HG02840 (cell line): ENCODE measurements at regions not wholly inside any gene's neighbourhood (a gene's known extent, or its start where the extent isn't known, plus 50 kb on each side); places are given as distances from the start of the nearest gene placed in this dataset.

ENCODE experiments used
- ATAC-seq: cut with Tn5 transposase; IDR thresholded peaks from one replicate; pipeline ENCODE4 v1.9.1; 2021; ENCODE audit warnings: mild to moderate bottlenecking, moderate library complexity, moderate number of reproducible peaks; ENCODE audit not compliant: unreplicated experiment, low FRiP score

DNA sequence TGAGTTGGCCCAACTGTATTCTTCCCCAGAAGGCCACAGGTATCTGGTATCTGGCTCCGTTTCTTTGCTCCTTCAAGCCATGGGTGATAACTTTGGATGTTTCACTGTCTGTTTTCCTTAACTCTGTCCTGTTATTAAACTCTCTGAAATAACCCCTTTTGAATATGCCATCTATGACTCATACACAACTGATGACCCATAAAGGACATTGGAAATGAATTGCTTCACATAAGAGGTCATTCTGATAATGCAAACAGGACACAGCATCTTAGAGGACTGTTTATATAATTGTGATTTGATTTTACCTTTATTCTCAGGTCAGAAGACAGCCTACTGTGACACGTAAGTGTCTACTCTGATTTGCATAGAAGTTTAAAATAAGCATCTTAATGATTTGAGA, 227.7 kb downstream of the VEGFC start:
- no peak for ATAC-seq

DNA sequence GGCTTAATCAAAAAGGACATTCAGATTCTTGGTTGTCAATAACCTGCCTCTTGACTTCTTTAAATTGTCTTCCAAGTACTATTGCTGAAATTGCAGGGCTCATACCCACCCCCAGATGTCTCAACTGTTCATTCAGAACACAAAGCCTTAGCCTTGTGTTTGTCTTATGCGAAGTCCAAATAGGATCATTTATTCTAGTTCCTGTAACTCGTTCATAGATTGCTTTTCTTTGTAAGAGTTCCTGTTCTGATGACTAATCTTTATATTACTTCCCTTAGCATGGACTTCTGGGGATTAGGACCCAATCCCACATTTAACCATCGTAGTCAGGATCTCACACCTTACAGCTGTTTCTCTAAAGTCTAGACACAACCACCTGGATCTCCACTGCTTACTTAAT, 226.0 kb downstream of the VEGFC start:
- no peak for ATAC-seq

DNA sequence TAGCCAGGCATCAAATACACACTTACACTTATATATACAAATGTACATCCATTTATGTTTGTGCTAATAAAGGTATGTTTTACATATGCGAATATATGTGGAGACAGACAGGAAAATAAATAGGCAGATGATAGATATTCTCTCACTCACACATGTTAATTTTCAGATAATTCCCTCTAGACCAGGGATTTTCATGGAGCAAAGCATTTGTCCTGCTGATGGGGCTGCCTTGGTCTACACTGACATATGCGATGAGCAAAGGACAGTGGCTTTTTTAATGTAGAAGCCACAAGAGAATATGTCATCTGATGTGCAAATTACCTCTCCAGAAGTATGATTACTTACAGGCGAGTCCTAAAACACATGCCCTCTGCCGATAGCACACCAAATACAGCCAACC, 224.5 kb downstream of the VEGFC start:
- no peak for ATAC-seq

DNA sequence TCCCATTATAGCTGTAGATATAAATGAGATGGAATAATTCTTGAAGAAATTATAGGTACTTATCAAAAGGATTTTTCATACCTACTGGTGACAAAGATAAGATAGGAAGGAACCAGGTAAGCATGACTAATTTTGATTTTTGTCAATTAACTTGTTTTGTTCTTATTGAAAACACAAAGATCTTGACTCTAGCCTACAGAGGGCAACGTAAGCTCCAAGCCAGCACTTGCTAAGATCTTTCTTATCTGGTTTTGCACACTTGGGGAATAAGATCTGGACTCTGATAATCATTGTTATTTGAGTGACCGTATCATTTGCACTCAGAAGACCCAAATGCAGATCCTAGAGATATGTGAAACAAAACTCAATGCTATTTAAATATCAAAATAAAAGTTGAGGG, 223.4 kb downstream of the VEGFC start:
- no peak for ATAC-seq

DNA sequence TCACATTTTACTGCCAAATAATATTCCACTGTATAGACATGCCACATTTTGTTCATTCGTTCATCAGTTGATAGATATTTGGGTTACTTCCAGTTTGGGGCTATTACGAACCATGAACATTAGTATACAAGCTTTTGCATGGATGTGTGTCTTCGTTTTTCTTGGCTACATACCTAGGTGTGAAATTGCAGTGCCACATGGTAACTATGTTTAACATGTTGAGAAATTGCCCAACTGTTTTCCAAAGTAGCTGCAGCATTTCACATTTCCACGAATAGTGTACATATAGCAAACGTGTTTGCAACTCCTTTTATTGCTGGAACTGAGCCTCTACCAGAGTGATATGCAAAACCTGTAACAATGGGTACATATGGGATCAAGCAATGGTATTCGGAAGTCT, 221.5 kb downstream of the VEGFC start:
- ATAC-seq: no peak

DNA sequence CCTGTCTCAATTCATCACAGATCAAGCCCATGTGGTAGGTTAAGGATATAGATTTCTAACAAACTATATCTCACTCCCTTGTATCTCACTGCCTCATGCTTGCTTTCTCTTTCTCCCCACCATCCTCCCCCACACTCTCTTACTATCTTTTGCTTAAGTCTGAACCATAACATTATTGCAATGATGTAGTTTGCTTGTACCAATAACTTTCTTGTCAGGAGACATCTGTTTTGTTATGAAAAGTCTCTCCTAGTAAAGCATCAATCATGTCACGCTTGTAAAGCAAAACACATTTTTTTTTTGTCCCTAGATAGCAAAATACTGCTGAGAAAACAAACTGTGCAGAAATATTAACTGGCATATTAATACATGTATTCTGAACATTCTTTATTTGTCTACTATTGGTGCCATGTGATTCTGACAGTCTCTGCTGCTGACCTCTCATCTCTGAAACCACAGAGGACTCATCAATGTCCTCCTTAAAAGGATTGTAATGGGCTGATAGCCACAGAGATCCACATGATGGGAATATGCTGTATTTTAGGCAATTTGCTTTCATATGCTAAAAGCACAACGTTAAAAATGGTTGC, 217.5 kb downstream of the VEGFC start:
- no peak for ATAC-seq

DNA sequence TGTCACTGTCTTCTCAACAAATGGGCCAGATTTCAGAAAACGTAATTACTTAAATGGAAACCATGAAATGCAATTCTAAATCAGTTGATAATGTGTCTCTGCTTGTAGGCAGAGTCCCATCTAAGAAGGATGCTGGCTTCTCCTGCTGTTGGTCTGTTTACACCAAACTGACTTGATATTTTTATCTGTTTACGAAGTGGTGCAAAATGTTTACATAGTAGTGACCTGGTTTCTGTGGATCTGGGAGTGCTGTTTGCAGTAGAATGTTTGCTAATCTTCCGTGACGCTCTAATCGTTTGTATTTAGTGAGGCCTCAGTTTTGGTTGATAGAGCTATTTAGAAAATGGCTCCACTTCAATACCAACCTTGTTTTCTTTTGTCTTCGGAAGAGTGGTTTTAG, 213.5 kb downstream of the VEGFC start:
- no peak for ATAC-seq

DNA sequence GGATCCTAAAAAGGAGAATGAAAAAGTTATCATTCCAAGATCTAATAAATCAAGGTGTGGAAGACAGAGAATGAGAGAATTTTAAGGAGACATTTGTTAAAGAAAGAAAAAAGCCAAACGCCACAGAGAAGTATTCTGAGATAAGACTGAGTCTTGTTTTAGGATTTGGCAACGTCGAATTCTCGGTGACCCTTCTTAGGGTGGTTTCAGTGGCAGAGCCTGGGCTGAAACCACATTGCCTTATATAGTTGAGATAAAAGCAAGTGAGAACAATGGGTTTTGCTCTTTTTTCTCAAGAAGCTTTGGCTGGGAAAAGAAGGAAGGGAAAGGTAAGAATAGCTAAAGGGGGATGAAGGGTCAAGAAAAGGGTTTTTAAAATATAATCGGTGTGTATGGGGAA, 209.4 kb downstream of the VEGFC start:
- ATAC-seq: no peak

DNA sequence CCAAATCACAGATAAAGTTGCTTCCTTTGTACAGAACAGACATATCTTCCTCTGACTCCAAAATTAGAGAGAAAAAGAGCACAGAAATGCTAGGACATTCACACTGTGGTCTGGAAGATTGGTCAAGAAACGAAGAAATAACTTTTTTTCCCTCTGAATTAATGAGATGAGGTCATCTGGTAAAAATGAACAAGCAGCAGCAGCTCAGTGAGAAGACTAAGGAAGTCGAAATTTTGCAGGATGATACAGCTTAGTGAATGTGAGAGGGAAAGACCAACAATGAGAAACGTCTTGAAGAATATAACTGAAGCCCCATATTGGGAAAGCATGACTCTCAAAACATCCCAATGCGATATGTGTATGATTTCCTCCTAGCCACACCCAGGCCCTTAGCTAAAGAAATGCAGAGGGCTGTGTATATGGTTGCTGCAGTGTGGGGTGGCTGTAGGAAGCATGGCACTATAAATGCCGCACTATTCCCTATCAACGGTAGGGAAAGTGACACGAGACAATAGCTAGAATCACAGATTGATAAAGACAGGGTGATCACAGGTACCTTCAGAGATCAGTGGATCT, 208.6 kb downstream of the VEGFC start:
- ATAC-seq: no peak

DNA sequence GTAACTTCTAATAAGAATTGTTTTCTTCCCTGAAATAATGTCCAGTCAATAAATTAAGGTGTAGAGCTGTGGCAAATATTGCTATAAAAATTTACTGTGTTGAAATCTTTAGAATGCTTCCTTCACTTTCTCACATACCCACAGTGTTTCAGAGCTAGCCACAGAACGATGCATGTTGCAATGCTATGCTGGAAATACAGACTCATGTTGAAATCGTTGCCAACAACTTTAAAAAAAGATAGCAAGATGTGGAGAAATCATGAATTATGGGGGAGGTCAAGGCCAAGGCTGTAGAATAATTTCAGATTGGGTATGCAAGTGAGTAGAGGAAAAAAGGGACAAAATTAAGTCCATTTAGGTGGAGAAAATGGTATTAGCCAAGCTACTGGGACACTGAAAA, 204.8 kb downstream of the VEGFC start:
- ATAC-seq: no peak

DNA sequence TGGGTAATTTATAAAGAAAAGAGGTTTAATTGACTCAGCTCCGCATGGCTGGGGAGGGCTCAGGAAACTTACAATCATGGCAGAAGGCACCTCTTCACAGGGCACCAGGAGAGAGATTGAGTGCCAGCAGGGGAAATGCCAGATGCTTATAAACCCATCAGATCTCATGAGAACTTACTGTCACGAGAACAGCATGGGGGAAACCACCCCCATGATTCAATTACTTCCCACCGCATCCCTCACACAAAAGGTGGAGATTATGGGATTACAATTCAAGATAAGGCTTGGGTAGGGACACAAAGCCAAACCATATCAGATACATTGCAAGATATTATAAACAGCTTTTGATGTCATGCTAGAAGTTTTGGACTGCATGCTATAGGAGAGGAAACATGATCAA, 204.3 kb downstream of the VEGFC start:
- ATAC-seq: no peak

DNA sequence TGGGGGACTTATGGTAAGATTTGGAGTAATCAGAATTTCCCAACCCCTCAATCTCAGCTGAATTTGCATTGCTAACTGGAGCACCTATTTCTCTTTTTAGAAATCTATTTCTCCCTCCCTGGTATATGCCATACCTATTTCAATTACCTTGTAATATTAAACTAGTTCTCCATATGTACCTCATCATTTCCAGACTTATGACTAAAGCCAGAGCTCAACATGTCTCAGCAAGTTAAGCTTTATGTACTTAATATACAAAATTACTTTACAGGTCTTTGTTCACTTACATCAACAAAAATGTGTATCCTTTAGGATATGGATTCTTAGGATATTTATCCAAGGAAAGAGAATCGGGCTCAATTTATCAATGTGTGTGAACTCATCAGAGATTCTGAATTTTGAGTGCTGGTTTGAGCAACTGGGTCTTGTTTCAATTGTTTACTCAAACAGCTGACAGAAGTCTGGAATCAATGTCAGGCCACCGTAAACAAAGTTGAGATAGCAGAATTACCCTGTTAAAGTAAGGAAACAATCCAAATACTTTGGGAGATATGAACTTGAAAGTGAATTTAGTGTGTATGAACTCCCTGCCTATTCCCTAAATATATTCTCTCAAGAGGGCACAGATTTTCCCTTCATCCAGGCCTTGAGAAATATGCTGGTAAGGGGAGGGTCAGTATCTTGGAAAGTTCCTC, 199.6 kb downstream of the VEGFC start:
- no peak for ATAC-seq

DNA sequence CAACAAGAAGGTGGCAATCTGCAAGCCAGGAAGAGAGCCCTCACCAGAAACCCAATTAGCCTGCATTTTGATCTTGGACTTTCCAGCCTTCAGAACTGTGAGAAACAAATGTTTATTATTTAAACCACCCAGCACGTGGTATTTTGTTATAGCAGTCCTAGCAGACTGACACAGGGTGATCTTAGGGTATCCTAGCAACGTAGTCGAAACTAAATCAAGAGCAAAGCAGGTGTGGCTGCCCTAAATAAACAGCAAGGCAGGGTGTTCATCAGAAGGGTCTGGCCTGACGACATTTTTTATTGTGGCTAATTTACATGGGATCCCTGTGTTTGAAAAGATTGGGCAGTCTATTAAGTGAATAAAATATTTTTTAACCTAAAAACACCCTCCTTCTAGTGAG, 198.8 kb downstream of the VEGFC start:
- ATAC-seq: no peak

DNA sequence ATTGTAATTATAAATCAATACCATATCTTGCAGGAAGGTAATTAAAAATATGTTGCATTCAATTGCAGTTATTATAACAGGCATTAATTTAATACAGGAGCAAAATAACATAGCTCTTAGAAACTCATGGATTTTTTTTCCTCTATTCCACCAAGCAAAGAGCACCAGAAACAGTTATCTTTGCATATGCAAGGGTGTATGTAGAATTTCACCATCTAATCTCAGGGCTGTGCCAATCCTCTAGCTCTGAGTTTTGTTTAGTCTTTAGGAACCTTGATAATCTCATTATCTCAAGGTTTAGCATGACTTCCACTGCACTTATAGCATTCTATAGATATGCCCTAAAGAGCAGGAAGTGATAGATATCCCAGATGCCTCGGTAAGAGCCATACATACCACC, 197.5 kb downstream of the VEGFC start:
- no peak for ATAC-seq

DNA sequence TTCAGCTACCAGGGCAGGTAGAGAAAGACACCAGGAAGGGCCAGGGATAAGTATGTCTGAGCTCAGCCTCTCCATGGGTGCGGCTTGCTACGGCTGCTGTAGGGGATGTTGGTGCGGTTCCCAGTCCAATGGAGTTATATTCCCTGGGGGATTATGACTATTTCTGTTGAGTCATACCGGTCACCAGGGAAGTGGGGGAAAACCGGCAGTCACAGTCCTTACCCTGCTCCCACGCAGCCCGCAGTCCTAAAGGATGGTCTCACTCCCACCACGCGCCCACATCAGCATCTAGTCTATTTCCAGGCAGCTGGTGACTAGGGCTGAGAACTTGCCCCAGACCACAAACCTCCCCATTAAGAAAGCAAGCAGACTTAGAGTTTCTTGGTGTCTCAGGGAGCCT, 191.6 kb downstream of the VEGFC start:
- ATAC-seq: no peak

DNA sequence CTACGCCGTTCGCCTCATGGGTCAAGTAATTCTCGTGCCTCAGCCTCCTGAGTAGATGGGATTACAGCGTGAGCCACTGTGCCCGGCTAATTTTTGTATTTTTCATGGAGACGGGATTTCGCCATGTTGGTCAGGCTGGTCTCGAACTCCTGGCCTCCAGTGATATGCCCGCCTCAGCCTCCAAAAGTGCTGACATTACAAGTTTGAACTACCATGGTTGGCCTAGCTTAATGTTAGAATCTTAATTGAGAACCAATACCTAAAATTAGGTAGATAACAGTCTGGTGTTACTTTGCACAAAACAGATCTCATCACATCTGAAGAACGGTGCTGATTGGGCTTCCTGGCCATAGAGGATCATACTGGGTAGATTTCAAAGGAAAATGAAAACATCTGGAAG, 184.9 kb downstream of the VEGFC start:
- ATAC-seq: no peak

DNA sequence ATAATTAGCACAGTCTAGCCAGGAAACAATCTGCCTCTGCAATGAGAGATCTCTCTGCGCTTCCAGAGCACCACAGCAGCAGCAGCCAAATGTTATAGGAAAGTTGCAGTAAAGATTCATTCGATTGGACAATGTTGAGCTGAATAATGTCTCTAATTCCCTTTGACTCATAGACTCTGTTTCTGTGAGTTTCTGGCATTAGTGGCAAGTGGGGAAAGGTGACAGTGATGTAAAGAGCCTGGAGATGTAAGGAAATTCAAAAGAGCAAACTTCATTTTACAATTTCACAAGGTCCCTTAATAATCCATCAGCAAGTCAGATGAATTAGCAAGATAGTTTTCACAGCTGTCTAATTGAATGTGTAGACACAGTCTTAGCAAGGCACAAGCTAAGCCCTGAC, 184.4 kb downstream of the VEGFC start:
- no peak for ATAC-seq

DNA sequence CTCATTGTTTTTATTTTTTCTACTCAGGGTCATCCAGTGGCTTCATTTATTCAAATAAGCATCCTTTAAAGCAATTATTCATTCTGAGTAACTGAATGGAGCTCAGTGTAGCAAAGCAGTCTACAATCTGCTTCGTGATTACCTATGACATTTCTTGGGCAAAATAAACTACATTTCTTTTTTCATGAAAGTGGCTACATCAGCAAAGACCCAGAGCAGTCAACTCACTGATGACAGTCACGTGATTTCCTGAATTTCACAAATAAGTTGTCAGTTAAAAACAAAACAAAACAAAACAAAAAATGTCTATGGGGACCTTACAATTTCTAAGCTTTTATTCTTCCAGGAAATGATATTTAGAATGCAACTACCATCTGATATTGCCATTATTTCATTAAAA, 182.1 kb downstream of the VEGFC start:
- ATAC-seq: no peak

DNA sequence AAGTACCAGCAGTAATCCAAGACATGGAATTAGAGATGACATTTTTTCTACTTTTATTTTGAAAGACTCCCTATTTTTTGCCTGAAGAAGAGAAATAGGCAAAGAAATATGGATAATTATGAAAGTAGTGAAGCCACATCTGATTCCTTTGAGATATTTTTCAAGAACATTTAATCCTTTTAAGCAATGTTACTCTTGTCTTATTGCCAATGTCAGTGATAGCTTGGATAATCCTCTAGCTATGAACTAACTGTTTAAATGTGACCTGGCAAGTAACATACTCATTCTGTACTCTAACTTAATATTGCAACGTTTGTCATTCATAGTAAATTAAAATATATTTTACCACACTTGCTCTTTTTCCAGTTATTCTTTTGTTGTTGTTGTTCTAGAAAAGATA, 181.3 kb downstream of the VEGFC start:
- ATAC-seq: no peak

DNA sequence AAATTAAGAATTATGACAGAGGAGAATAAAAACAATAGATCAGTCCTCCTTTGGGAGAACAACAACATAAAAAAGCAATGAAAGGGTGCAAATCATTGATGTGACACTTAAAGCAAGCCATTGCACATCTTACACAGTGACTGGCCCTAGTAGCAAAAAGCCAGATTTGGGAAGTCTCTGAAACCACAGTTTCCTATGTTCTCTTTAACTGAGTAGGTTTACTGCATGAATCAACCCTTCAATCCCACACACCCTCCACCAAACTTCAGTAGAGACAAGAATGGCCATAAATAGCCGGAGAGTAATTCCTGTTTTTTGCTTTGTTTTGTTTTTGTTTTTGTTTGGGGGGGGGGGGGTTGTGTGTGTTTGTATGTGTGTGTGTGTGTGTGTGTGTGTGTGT, 180.8 kb downstream of the VEGFC start:
- ATAC-seq: no peak

DNA sequence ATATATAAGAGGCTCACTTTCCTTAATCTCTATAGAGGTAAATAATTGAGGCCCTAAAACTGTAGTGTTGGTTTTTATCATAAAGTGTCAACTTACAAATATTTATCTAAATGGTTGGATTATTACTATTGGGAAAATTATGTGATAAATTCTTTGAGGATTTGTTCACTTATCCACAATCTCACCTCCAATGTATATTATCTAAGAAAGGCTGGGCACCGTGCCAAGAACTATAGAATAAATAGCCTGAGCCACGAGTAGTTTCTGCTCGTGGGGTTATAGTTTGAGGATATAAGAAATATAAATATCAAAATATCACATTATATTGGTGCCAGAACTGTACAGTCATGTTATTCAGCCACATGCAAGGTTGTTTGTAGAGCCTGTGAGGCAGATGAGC, 177.9 kb downstream of the VEGFC start:
- no peak for ATAC-seq

DNA sequence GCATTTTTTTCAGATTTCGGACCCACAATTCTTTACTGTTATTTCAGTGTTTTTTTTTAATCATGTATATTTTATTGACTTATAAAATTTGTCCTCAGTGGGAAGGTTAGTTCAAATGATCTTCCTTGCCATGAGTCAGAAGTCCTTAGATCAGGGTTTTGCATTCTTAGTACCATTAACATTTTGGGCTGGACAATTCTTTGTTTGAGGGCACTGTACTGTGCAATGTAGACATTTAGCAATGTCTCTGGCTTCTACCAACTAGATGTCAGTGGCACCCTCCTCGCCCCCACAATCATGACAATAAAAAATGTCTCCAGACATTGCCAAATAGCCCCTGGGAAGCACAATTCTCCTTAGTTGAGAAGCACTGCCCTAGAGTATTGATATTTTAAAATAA, 176.6 kb downstream of the VEGFC start:
- no peak for ATAC-seq
